ENCODE measurements at regions not wholly inside any gene's neighbourhood (a gene's known extent, or its start where the extent isn't known, plus 50 kb on each side); places are given as distances from the start of the nearest gene placed in this dataset.
"Not testable (repeated sequence)": the region's sequence is repeated elsewhere in the genome, so short reads cannot be mapped to it uniquely, and the experiment has no call there.

- no peak for DNase-seq (ENCODE audit: low read depth)
These were observed 391.9 kb downstream of the COG6 start for GRCh38 chr13:40047322-40047771.

GRCh38 chr13:40048551-40048950, 393.1 kb downstream of the COG6 start:
- DNase-seq (ENCODE audit: low read depth): no peak

- no peak for DNase-seq (ENCODE audit: low read depth)
These were observed 397.5 kb downstream of the COG6 start for GRCh38 chr13:40052954-40053353.

- no peak for DNase-seq (ENCODE audit: low read depth)
These were observed 397.9 kb downstream of the COG6 start for GRCh38 chr13:40053401-40053800.

GRCh38 chr13:40054422-40054821, 399.0 kb downstream of the COG6 start:
- DNase-seq (ENCODE audit: low read depth): not testable (repeated sequence)

- no peak for DNase-seq (ENCODE audit: low read depth)
These were observed 401.6 kb downstream of the COG6 start for GRCh38 chr13:40056898-40057619.

- DNase-seq (ENCODE audit: low read depth): no peak
These were observed 403.3 kb downstream of the COG6 start for GRCh38 chr13:40058757-40059236.

- DNase-seq (ENCODE audit: low read depth): no peak
These were observed 404.2 kb downstream of the COG6 start for GRCh38 chr13:40059540-40060232.

- DNase-seq (ENCODE audit: low read depth): no peak
These were observed 405.0 kb downstream of the COG6 start for GRCh38 chr13:40060296-40061007.

- no peak for DNase-seq (ENCODE audit: low read depth)
These were observed 406.3 kb downstream of the COG6 start for GRCh38 chr13:40061466-40062450.

- no peak for DNase-seq (ENCODE audit: low read depth)
These were observed 407.8 kb downstream of the COG6 start for GRCh38 chr13:40063278-40063698.

GRCh38 chr13:40063703-40064102, 408.2 kb downstream of the COG6 start:
- no peak for DNase-seq (ENCODE audit: low read depth)

- no peak for DNase-seq (ENCODE audit: low read depth)
These were observed 409.0 kb downstream of the COG6 start for GRCh38 chr13:40064154-40065097.

- DNase-seq (ENCODE audit: low read depth): peak; percentile 46
These were observed 413.9 kb downstream of the COG6 start for GRCh38 chr13:40069173-40070044.

- no peak for DNase-seq (ENCODE audit: low read depth)
These were observed 414.9 kb downstream of the COG6 start for GRCh38 chr13:40070357-40070756.

- DNase-seq (ENCODE audit: low read depth): no peak
These were observed 417.2 kb downstream of the COG6 start for GRCh38 chr13:40072663-40073120.

GRCh38 chr13:40074338-40074737, 418.9 kb downstream of the COG6 start:
- no peak for DNase-seq (ENCODE audit: low read depth)

GRCh38 chr13:40075281-40075680, 419.8 kb downstream of the COG6 start:
- no peak for DNase-seq (ENCODE audit: low read depth)

- DNase-seq (ENCODE audit: low read depth): no peak
These were observed 421.4 kb downstream of the COG6 start for GRCh38 chr13:40076765-40077362.
